ENCODE measurements at regions not wholly inside any gene's neighbourhood (a gene's known extent, or its start where the extent isn't known, plus 50 kb on each side); places are given as distances from the start of the nearest gene placed in this dataset.

- Histone ChIP-seq H3K4me3 (ENCODE audit: low read depth in 2 of 2, low read length in 2 of 2) (no peak overlapping the region), H3K27me3 (ENCODE audit: control insufficient read depth, insufficient read depth, low read length) (no peaks in the 10 kb centered on the region), H3K9me3 (ENCODE audit: control insufficient read depth, insufficient read depth, low read depth, low read length) (no peaks in the 10 kb centered on the region), H3K4me1 (ENCODE audit: control insufficient read depth, insufficient read depth, low read length) (no peaks in the 10 kb centered on the region), H3K27ac (ENCODE audit: low read length) (no peak overlapping the region), H3K36me3 (ENCODE audit: control insufficient read depth, insufficient read depth, low read length) (no peaks in the 10 kb centered on the region)
- ChIA-PET POLR2A (no interaction called here), CTCF (no interaction called here)
- TF ChIP-seq TCF7L2 (IDR thresholded peaks at IDR 0.05; ENCODE audit: low read depth, low read length) = no peak
- no peak for TF ChIP-seq CTCF (IDR thresholded peaks at IDR 0.05)
- TF ChIP-seq REST (IDR thresholded peaks at IDR 0.05; ENCODE audit: insufficient read depth in 1 of 2, low read depth in 2 of 2, low read length in 1 of 2) = no peak
- no peak for TF ChIP-seq POLR2AphosphoS5 (IDR thresholded peaks at IDR 0.05; ENCODE audit: low read depth, low read length)
- no peak for TF ChIP-seq SIN3A (IDR thresholded peaks at IDR 0.05; ENCODE audit: borderline replicate concordance, insufficient read depth, low read depth, low read length)
- ATAC-seq (no peak), DNase-seq (ENCODE audit: low read depth, low spot score) (no peak)
- in situ Hi-C loops (cut with HindIII; ENCODE audit: low pct_unique_long_range_greater_than_20kb, low sequenced_read_pairs) (no loop called here), intact Hi-C loops (cut with micrococcal nuclease; ENCODE audit: unreplicated experiment) (no loop called here)
- no TSS peak for BruUV-seq (replicated peaks)
Measured at GRCh38 chr3:29164825-29165224, 116.0 kb upstream of the RBMS3 start.

- intact Hi-C loops (cut with micrococcal nuclease; ENCODE audit: unreplicated experiment) = no loop called here
- ChIA-PET CTCF (no interaction called here), POLR2A (no interaction called here)
- ATAC-seq (no peak), DNase-seq (ENCODE audit: low read depth, low spot score) (no peak)
- Histone ChIP-seq H3K27me3 (ENCODE audit: control insufficient read depth, insufficient read depth, low read length) (no peaks in the 10 kb centered on the region), H3K4me3 (ENCODE audit: low read depth in 2 of 2, low read length in 2 of 2) (no peak overlapping the region), H3K27ac (ENCODE audit: low read length) (no peak overlapping the region), H3K9me3 (ENCODE audit: control insufficient read depth, insufficient read depth, low read depth, low read length) (no peaks in the 10 kb centered on the region), H3K4me1 (ENCODE audit: control insufficient read depth, insufficient read depth, low read length) (no peaks in the 10 kb centered on the region), H3K36me3 (ENCODE audit: control insufficient read depth, insufficient read depth, low read length) (no peaks in the 10 kb centered on the region)
- TF ChIP-seq TCF7L2 (IDR thresholded peaks at IDR 0.05; ENCODE audit: low read depth, low read length) = no peak
- no peak for TF ChIP-seq REST (IDR thresholded peaks at IDR 0.05; ENCODE audit: insufficient read depth in 1 of 2, low read depth in 2 of 2, low read length in 1 of 2)
- no peak for TF ChIP-seq SIN3A (IDR thresholded peaks at IDR 0.05; ENCODE audit: borderline replicate concordance, insufficient read depth, low read depth, low read length)
- no peak for TF ChIP-seq CTCF (IDR thresholded peaks at IDR 0.05)
- TF ChIP-seq POLR2AphosphoS5 (IDR thresholded peaks at IDR 0.05; ENCODE audit: low read depth, low read length) = no peak
- in situ Hi-C loops (cut with HindIII; ENCODE audit: low pct_unique_long_range_greater_than_20kb, low sequenced_read_pairs) = no loop called here
- BruUV-seq (replicated peaks) = no TSS peak
Measured at GRCh38 chr3:29167180-29167579, 113.7 kb upstream of the RBMS3 start.
